Osteocyte (in vitro differentiated cells): ENCODE measurements at regions not wholly inside any gene's neighbourhood (a gene's known extent, or its start where the extent isn't known, plus 50 kb on each side); places are given as distances from the start of the nearest gene placed in this dataset.

ENCODE experiments used
- DNase-seq: peaks from one replicate; pipeline ENCODE4 v3.0.0; 2021; ENCODE audit warnings: mixed read lengths; ENCODE audit not compliant: unreplicated experiment; ENCODE audit errors: extremely low spot score
- H3K27ac Mint-ChIP-seq: one replicate; pipeline ENCODE4 v1.8.0; 2021; ENCODE audit warnings: mild to moderate bottlenecking, mixed read lengths; ENCODE audit not compliant: unreplicated experiment
- H3K27me3 Mint-ChIP-seq: one replicate; pipeline ENCODE4 v1.8.0; 2021; ENCODE audit warnings: mixed read lengths; ENCODE audit not compliant: unreplicated experiment
- H3K36me3 Mint-ChIP-seq: one replicate; pipeline ENCODE4 v1.8.0; 2021; ENCODE audit warnings: mixed read lengths; ENCODE audit not compliant: unreplicated experiment
- H3K4me1 Mint-ChIP-seq: one replicate; pipeline ENCODE4 v1.8.0; 2021; ENCODE audit warnings: mixed read lengths; ENCODE audit not compliant: unreplicated experiment
- H3K4me3 Mint-ChIP-seq: one replicate; pipeline ENCODE4 v1.8.0; 2021; ENCODE audit warnings: mild to moderate bottlenecking, moderate library complexity, mixed read lengths; ENCODE audit not compliant: unreplicated experiment
- H3K9me3 Mint-ChIP-seq: one replicate; pipeline ENCODE4 v1.8.0; 2021; ENCODE audit warnings: mixed read lengths; ENCODE audit not compliant: unreplicated experiment
- CTCF ChIP-seq: fragments of 200-600 bp; sonication (generic); IDR thresholded peaks from 2 replicates; pipeline ENCODE4 v1.5.0; 2021; ENCODE audit warnings: antibody characterized with exemption, mild to moderate bottlenecking, moderate library complexity

GRCh38 chr2:59490192-59490591 lies 1063.3 kb downstream of the BCL11A start:
- no peaks in the 10 kb centered on the region for H3K36me3 Mint-ChIP-seq
- no peak for TF ChIP-seq CTCF
- no peak for DNase-seq
- H3K9me3 Mint-ChIP-seq: peaks cover 12% of the 10 kb centered on the region
- no peaks in the 10 kb centered on the region for H3K27me3 Mint-ChIP-seq
- H3K4me3 Mint-ChIP-seq: no peak overlapping the region
- no peak overlapping the region for H3K27ac Mint-ChIP-seq
- H3K4me1 Mint-ChIP-seq: no peaks in the 10 kb centered on the region

DNA sequence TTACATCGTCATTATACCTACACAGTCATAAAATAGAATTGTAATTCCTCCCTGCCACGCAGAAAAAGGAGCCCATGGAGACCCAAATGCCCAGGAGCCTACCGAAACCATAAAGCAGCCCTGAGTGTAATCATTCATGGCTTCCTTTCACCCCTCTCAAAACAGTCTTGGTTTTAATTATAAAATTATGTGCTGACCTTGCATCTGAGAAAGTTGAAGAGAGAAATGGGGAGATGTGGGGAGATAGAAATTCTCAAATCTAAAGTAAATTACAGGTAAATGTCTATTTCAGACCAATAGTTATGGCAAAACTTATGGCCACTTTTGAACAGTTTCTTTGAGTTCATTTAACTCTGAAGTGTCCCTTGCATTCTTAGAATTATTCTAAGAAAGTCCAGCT lies 1068.8 kb downstream of the BCL11A start:
- Mint-ChIP-seq H3K36me3 (no peaks in the 10 kb centered on the region), H3K4me3 (no peak overlapping the region), H3K27me3 (no peaks in the 10 kb centered on the region), H3K9me3 (peaks cover 3% of the 10 kb centered on the region), H3K4me1 (no peaks in the 10 kb centered on the region), H3K27ac (no peak overlapping the region)
- DNase-seq: no peak
- TF ChIP-seq CTCF: no peak

DNA sequence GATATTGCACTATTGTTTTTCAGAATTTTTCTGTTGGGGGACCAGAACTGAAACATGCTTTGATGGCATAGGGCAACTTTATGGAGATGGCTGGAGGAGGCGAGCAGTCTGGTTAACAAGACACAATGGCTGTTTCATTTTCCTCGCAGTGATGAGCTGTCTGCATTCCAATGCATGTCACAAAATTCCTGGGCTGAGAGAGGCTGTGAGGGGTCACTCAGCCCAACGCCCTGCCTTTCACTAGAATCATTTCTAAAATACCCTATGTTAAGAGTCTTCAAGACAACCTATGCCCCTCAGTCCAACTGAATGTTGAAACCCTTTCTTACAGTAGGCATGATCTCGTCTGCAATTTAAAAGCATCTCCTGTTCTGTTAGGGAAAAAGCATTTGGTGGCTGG lies 1090.0 kb downstream of the BCL11A start:
- H3K27me3 Mint-ChIP-seq: no peaks in the 10 kb centered on the region
- TF ChIP-seq CTCF: no peak
- DNase-seq: no peak
- H3K4me3 Mint-ChIP-seq: no peak overlapping the region
- no peaks in the 10 kb centered on the region for H3K4me1 Mint-ChIP-seq
- no peak overlapping the region for H3K27ac Mint-ChIP-seq
- H3K36me3 Mint-ChIP-seq: no peaks in the 10 kb centered on the region
- H3K9me3 Mint-ChIP-seq: peaks cover 5% of the 10 kb centered on the region

DNA sequence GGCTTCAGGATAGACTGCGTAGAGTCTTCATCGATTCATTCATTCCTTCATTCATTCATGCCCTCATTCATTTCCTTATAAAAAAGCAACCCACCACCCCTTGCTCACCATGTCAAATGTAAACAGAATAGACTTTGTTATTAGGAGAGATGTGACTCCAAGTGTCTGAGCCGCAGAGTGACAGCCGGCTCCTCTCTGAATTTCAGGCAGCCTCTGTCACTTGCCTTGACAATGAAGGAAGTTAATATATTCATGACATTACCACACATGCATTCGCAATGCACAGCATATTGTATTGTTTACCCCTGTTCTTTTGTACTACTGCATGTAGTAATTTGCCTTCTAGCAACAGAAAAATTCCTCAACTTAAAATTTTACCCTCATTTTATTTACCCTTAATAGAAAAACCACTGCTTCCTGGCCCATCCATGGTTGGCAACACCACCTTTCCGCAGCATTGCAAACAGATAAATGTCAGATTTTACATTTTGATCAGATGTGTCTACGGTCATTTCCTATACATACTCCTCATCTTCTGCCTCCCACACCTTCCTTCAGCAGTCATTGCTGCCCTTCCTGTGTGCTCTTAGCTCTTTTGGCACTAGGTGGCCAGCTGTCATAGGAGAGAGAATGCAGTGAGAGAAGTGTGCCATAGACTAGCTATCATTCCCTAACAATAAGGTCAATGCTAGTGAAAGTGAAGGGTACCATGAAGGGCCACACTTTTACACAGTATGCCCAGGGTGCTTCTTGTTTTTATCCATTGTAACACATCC lies 1090.8 kb downstream of the BCL11A start:
- Mint-ChIP-seq H3K4me3 (no peak overlapping the region), H3K27ac (no peak overlapping the region), H3K36me3 (no peaks in the 10 kb centered on the region), H3K27me3 (no peaks in the 10 kb centered on the region), H3K9me3 (peaks cover 5% of the 10 kb centered on the region), H3K4me1 (no peaks in the 10 kb centered on the region)
- TF ChIP-seq CTCF: no peak
- no peak for DNase-seq

GRCh38 chr2:59461127-59461526 lies 1092.3 kb downstream of the BCL11A start:
- no peak for DNase-seq
- no peak for TF ChIP-seq CTCF
- Mint-ChIP-seq H3K4me1 (no peaks in the 10 kb centered on the region), H3K4me3 (no peak overlapping the region), H3K27ac (no peak overlapping the region), H3K36me3 (no peaks in the 10 kb centered on the region), H3K27me3 (no peaks in the 10 kb centered on the region), H3K9me3 (no peaks in the 10 kb centered on the region)
